GM08714 (cell line): ENCODE measurements at regions not wholly inside any gene's neighbourhood (a gene's known extent, or its start where the extent isn't known, plus 50 kb on each side); places are given as distances from the start of the nearest gene placed in this dataset.
"Not testable (repeated sequence)": the region's sequence is repeated elsewhere in the genome, so short reads cannot be mapped to it uniquely, and the experiment has no call there.

Experiments
- H3K4me3 ChIP-seq: fragments of 200-500 bp; sonication (Bioruptor generic); 2 replicates; pipeline ENCODE4 v1.5.1; 2014; ENCODE audit warnings: mild to moderate bottlenecking, low read length, inconsistent platforms
- ZNF274 ChIP-seq: IDR thresholded peaks from 2 replicates; pipeline ENCODE4 v1.6.1; 2012; ENCODE audit warnings: mild to moderate bottlenecking, low read depth, low read length

DNA sequence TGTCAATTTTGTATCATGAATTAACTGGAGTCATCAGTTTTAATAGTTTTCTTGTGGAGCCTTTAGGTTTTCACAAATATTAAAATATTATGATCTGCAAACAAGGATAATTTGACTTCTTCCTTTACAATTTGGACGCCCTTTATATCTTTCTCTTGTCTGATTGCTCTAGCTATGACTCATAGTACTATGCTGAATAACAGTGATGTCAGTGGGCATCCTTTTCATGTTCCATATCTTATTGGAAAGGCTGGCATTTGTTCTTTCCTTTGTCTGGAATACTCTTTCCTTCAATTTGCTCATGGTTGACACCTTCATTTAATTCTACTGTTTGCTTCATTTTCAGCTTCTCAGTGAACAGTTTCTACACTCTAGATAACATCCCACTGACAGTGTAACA lies 1129.3 kb downstream of the SLITRK5 start:
- H3K4me3 ChIP-seq = no peak overlapping the region
- TF ChIP-seq ZNF274 = no peak

DNA sequence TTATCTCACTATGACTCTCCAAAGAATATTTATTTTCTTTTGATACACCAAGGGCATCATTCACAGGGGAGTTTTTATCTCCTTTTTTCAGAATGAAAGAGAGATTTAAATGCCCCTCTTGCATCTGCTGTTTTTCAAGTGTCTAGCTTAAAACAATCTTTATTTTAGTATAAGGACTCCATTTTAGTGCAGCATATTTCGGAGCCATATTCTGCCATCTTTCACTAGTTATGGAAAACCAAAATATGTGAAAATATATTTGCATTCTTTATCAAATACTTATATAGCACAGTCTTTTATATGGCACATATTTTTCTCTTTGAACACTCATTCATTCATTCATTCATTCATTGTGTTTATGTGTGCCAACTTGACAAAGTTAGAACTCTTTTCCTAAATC lies 1130.2 kb downstream of the SLITRK5 start:
- TF ChIP-seq ZNF274 = no peak
- H3K4me3 ChIP-seq = no peak overlapping the region

- H3K4me3 ChIP-seq = no peak overlapping the region
- no peak for TF ChIP-seq ZNF274
Measured at GRCh38 chr13:88802886-88803285, 1131.7 kb downstream of the SLITRK5 start.

GRCh38 chr13:88806438-88806837 lies 1135.3 kb downstream of the SLITRK5 start:
- no peak for TF ChIP-seq ZNF274
- H3K4me3 ChIP-seq = no peak overlapping the region

DNA sequence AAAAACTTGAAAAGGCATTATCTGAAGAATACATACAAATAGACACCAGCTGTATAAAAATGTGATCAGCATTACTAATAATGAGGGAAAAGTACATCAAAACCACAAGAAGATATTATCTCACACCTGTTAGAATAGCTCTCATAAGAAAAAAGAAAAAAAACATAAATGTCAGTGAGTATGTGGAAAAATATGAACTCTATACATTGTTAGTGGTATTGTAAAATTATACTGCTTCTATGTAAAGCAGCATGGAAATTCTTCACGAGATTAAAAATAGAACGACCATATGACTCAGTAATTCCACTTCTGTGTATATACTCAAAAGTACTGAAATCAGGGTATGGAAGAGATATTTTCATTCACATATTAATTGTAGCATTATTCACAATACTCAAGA lies 1146.4 kb downstream of the SLITRK5 start:
- no peak overlapping the region for H3K4me3 ChIP-seq

GRCh38 chr13:88823114-88823513 lies 1151.9 kb downstream of the SLITRK5 start:
- no peak for TF ChIP-seq ZNF274
- no peak overlapping the region for H3K4me3 ChIP-seq

More for the DNA sequence above, 1146.4 kb downstream of the SLITRK5 start:
- no peak for TF ChIP-seq ZNF274

- H3K4me3 ChIP-seq = no peak overlapping the region
- no peak for TF ChIP-seq ZNF274
Measured at GRCh38 chr13:88824218-88824617, 1153.0 kb downstream of the SLITRK5 start.

DNA sequence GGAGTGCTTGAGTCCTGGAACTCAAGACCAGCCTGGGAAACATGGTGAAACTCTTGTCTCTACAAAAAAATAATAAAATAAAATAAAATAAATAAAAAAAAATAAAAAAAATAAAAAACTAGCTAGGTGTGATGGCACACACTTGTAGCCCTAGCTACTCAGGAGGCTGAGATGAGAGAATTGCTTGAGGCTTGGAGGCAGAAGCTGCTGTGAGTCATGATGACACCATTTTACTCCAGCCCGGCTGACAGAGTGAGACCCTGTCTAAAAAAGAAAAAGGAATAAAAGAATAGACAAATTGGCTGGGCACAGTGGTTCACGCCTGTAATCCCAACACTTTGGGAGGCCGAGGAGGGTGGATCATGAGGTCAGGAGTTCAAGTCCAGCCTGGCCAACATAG lies 1168.9 kb downstream of the SLITRK5 start:
- no peak overlapping the region for H3K4me3 ChIP-seq
- no peak for TF ChIP-seq ZNF274

DNA sequence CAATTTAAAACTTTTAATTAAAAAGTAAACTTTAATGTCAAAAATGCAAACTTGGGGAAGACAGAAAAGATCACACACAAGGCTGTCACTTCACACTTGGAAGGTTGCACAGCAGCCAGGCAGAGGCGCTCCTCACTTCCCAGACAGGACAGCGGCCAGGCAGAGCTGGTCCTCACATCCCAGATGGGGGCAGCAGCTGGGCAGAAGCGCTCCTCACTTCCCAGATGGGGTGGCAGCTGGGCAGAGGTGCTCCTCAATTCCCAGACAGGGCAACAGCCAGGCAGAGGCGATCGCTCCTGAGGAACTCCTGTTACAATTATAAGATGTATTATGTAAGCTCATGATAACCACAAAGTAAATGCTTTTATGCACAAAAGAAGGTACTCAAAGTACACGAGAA lies 1181.1 kb downstream of the SLITRK5 start:
- H3K4me3 ChIP-seq = not testable (repeated sequence)

- TF ChIP-seq ZNF274 = no peak
- H3K4me3 ChIP-seq = no peak overlapping the region
Measured at GRCh38 chr13:88857256-88857655, 1186.1 kb downstream of the SLITRK5 start.

- no peak overlapping the region for H3K4me3 ChIP-seq
- TF ChIP-seq ZNF274 = no peak
Measured at GRCh38 chr13:88862095-88862620, 1191.0 kb downstream of the SLITRK5 start.

DNA sequence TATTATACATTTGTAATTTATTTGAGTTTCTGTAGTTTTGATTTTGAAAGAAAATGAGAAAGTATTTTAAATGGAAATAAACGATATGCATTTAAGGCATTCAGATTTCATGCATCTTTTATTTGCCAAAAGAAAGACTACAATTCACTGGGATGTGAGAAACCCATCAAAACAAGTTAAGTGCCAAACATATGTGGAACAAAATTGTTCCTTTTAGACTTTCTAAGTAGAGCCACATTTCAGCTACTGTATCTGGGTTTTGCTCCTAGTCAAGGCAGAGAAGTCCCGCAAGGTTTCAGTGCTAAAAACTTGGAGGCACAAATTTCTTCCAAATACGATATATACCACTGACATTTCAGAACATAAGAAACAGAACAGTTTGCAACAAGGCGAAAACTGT lies 1191.9 kb downstream of the SLITRK5 start:
- no peak for TF ChIP-seq ZNF274
- no peak overlapping the region for H3K4me3 ChIP-seq

DNA sequence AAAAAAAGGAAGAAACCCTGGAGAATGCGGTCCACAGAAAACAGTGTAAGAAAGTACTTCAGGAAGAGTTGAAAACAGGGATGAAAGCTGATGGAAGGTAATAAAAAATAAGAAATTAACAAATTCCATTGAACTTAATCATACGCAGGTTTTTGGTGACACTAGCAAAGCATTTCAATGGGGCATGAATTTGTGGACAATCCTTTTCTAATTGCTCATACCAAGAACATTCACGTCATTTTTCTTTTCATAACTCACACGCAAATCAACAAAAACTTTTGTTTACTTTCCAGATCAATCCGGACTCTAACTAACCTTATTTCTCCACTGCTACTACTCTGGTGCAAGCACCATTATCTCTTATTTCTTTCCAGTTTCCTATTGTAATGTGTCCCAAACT lies 1195.0 kb downstream of the SLITRK5 start:
- no peak for TF ChIP-seq ZNF274
- no peak overlapping the region for H3K4me3 ChIP-seq

GRCh38 chr13:88883741-88884140 lies 1212.6 kb downstream of the SLITRK5 start:
- no peak for TF ChIP-seq ZNF274
- no peak overlapping the region for H3K4me3 ChIP-seq

GRCh38 chr13:88887045-88887662 lies 1216.0 kb downstream of the SLITRK5 start:
- H3K4me3 ChIP-seq = no peak overlapping the region
- TF ChIP-seq ZNF274 = no peak
